NCI-H1417 (cell line): ENCODE measurements at regions not wholly inside any gene's neighbourhood (a gene's known extent, or its start where the extent isn't known, plus 50 kb on each side); places are given as distances from the start of the nearest gene placed in this dataset.

Experiments
- DNase-seq, 3 experiments: peaks; one replicate each; lab custom pipeline; 2025; lab: John Stamatoyannopoulos, UW

DNA sequence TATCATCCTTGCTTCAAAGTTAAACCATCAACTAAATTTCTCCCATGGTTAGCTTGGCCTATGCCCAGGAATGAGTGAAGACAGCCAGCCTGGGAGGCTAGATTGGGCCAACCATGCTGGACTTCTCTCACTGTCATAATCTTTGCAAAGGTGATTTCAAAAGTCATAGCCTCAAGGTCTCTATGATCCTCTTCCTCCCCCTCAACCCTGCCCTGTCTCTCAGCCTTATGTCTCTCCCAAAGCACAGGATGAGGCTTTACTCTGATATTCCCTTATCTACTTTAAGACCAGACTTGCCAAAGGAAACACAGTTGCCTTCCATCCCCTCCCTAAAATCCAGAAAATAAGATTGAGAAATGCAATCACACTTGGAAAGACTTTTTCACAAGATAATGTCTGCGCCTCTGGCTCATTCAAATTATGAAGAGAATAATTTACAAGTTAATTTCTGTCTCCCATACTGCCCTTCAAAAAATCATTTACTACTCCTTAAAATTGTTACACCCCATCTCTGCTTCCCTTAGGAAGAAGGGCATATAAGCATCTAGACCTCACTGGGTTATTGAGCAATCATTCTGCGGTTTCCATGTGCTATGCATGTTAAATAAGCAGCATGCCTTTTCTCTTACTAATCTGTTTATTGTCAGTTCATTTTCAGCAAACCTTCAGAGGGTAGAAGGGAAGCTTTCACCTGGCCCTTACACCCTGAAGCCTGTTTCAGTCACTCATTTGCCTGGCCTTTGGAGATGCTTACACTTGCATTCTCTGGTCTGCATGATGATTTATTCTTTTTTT lies 113.8 kb upstream of the ANKRD55 start:
- DNase-seq, result no peak

DNA sequence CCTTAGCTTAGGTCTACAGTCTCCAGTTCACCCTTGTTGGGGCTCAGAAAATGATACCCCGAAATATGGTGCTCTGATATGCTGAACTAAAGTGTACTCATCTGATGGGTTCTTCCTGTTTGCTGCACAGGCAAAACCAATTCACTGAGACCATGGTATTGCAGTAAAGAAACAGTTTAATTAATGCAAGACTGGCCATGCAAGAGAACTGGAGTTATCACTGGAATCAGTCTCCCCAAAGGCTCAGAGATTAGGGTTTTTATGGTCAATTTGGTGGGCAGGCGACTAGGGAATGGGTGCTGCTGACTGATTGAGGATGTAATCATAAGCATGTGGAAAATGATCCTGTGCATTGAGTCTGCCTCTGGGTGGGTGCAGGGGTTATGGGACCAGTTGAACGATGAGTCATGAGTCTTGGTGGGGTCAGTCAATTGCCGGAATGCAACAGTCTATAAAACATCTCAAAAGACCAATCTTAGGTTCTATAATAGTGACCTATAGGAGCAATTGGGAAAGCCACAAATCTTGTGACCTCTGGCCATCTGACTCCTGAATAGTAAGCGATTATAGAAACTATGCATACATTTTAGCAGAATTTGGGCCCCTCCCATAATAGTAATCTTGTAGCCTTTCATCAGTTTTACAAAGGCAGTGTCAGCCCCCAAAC lies 113.0 kb upstream of the ANKRD55 start:
- no peak for DNase-seq

DNA sequence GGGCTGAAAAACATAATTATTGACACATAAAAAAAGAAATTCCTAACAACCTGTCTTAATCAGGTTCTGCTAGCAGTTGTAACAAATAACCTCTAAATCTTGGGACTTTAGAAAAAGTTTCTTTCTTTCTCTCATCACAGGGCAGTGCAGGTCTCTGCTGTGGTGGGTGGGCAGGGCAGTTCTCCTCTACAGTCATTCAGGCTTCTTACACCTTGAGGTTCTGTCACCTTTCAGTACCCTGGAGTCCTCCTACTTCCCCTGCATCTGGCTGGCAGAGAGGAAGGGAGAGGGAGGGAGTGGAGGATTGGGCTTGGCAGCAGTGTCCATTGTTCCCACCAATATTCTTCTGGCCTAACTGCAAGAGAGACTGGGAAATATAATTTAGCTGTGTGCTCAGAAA lies 112.2 kb upstream of the ANKRD55 start:
- DNase-seq, result no peak

DNA sequence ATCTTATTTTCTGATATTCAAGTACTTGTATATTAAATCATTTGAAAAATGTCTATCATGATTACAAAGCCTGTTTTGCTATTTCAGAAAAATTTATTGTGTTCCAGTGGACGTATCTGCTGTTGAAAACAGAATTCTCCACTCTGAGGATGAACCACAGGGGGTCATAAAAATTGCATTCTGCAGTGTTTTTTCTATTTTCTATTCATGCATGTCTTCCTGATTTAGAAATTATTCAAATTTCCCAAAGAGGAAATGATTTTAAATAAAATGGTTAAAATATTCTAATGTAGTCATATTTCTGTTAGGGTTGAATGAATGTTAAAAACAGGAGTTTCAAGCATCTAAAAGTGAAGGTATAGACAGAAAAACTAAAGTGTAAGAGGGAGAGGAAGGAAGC lies 111.5 kb upstream of the ANKRD55 start:
- no peak for DNase-seq

DNA sequence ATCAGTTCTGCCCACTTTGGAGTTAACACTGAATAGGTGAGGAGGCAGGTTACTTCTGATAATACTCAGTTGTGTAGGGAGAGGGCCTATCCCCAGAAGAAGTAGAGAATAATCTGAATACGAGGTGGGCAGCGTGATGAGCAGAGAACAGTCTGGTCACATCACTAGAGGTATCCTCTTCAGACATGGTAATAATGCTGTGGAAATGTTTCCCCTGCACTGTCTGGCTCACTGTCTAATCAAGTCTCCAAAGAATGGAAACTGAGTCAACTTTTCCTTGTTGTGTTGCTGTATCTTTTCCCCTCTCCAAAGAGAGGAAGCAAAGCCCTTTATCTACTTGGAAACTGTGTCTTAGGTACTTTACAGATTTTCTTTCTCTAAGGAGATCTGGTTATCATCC lies 110.9 kb upstream of the ANKRD55 start:
- DNase-seq, result no peak

DNA sequence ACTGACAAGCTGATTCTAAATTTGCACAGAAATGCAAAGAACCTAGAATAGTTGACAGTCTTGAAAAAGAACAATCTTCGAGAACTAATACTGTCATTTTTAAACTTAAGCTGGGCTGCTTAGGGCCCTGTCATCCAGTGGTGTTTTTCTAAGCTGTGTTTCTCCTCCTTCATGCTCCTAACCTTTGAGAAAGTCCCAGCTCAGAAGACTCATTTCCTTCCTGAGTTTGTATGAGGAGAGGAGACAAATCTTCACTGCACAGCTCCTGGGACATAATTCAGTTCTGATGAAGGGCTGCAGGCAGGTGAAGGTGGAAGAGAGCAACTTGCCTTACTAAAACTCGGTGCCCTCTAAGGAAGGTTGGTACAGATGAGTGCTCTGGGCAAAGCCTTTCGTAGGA lies 109.5 kb upstream of the ANKRD55 start:
- no peak for DNase-seq

DNA sequence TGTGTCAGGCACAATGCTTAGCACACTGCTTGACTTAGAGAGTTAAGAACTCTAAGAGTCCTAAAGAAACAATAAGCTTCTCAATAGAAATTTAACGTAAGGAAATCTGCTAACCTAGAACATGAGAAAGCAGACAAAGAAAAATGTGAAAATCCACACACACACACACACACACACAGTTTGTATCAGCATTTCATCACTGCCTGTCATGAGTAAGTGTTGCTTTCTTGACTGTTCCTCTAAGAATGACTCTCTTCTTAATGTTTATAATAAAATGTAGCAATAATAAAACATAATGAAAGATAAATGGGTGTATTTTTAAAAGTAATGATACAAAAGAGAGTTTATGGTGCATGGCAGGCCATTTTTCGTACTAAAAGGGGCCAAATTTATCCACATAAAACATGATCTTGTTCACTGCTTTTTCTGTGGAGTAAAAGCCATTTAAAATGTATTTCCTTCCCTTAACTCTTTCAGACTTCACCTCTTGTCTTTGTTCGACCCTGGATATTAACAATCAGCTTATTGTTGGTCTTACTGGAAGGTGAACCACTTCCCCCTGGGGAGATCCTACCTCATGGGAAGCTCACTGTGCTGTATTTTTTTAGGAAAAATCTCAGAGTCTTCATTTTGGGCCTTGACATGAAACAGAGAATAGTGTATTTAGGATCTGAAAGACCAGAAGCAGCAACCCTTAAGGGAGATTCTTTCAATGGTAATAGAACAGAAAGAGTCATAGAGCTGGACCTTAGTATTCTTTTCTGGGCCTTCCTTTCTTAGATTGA lies 107.3 kb upstream of the ANKRD55 start:
- DNase-seq, result no peak

DNA sequence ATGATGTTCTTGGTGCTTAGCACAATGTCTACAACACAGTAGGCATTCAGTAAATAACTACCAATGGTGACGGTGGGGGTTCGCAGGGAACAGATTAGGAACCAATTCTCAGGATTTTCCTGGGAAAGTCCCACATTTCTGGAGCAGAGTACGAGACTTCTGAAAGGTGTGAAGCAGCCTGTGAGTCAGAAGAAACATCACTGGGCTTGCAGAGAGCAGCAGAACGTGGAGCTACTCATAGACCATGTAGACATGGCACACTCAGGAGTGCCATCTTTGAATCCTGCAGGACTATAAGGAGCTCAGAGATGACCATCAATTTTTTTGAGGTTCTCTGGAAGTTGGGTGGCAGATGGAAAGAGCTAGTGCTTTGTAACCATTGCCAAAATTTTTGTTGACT lies 106.6 kb upstream of the ANKRD55 start:
- DNase-seq, result no peak

DNA sequence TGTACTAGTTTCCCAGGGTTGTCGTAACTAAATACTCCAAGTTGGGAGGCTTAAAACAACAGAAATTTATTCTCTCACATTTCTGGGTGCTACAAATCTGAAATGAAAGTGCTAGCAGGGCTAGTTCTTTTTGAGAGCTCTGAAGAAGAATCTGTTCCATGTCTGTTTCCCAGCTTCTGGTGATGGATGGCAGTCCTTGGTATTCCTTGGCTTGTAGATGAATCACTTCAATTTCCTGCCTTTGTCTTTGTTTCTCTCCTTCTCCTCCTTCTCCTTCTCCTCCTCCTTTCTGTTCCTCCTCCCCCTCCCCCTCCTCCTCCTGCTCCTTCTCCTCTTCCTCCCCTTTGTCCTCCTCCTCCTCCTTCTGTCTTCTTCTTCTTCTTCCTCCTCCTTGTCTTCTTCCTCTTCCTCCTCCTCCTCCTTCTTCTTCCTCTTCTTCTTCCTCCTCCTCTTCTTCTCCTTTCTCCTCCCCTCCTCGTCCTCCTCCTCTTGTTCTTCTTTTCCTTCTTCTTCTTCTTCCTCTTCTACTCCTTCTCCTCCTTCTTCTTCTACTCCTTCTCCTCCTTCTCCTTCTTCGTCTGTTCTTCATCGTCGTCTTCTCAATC lies 104.7 kb upstream of the ANKRD55 start:
- no peak for DNase-seq

DNA sequence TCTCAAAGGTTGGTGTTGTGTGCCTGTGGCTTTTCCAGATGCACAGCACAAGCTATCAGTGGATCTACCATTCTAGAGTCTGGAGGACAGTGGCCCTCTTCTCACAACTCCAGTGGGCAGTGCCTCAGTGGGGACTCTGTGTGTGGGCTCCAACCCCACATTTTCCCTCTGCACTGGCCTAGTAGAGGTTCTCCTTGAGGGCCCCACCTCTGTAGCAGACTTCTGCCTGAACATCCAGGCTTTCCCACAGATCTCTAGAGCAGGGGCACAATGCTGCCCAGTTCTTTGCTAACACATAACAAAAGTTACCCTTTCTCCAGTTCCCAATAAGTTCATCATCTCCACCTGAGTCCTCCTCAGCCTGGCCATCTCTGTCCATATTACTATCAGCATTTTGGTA lies 102.1 kb upstream of the ANKRD55 start:
- no peak for DNase-seq

DNA sequence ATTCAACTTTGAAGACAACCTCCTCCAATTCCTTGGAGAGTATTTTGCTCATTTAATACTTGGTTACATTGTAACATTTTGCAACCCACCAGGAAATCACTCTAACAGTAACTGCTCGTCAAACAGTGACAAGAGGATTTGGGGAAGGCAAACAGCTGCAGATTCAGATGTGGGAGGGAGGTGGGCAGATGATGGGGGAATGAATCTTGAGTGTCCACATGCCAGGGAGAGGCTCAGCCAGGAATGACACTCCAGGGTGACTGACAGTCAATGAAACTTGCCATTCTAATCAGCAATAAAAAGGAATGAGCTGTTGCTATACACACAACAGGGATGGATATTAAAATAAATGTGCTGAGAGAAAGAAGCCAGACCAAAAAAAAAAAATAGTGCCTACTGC lies 97.7 kb upstream of the ANKRD55 start:
- peak in 2 of 3 experiments; percentile 12 for DNase-seq

DNA sequence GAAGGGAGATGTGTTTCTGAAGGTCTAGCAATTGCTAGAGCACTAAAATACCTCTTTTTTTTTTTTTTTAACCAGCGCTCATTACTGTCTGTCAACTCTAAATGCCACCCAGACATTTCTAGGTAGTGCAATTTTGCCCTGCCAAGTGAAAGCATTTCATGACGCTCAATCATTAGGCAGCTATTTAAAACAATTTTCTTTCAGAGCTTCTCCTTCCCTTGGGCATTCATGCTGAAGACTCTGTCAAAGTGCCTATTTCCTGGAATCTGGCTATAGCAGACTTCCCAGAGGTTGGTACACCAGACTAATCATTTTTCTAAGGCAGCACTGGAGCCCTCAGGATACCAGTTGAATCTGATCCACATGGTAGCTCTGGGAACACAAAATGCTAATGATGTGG lies 97.0 kb upstream of the ANKRD55 start:
- peak in 1 of 3 experiments; percentile 2 for DNase-seq

DNA sequence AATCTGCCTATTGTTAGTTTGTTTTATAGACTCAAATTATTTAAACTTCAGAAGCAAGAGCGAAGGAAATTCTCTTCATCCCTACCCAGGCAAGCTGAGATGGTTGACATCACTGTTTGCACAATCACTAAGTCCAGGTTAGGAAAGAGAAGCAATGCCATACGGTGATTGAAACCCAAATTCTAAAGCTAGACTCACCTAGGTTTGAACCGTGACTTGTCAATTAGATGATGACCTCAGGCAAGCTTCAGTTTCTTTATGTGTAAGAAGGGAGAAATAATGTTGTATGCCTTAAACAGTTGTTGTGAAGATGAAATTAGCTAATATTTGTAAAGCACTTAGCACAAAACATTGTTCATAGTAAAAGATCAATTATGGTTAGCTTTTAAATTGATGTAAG lies 96.5 kb upstream of the ANKRD55 start:
- DNase-seq, result no peak

DNA sequence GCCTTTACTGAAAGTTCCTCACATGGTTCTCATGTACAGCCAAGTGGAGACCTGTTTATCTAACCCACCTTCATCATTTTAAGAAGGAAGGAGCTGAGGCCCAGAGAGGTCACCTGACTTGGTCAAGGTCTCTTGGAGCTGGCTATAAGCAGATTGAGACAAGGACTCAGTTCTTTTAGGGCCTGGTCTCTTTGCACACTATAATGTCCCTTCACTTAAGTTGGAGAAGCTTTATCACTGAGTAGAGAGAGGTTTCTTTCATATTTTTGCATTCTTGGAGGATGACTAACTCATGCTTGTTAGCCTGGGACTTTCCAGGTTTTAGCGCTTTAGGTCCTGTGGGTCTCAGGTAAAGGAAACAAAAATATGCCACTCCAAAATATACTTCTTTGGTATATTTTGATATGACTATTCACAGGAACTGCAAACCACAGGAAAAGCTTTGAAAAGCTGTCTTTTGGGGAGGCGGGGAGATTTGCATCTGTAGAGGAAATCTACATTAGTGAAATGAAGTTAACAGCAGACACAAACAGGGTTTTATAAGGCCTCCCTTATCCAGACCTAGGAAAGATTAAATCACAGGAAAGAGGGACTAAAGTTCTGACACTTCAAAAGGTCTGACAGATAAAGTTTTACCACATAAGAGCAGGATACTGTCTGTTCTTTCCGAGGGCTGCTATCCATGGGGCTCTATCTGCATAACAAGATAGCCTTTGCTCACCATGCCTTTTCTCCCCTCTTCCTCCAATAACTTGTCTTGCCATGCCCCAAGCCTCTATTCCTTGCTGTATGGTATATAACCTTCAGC lies 95.8 kb upstream of the ANKRD55 start:
- no peak for DNase-seq

DNA sequence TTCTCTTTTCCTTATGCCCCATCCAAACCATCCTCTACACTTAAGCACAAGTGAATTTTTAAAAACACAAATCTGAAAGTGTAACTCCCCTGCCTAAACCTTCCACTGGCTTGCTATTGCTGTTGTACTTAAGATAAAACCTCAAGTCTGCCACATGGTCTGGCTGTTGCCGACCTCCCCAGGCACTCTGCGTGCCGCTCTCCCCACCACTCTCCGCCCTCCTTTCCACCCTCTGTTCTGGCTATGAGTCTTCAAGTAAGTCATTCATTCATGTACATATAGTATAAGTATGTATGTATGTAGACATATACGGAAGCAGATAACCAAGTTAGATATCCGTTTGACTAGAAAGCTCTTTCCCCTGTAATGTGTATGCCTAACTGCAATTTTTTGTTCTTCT lies 94.7 kb upstream of the ANKRD55 start:
- DNase-seq, result no peak

DNA sequence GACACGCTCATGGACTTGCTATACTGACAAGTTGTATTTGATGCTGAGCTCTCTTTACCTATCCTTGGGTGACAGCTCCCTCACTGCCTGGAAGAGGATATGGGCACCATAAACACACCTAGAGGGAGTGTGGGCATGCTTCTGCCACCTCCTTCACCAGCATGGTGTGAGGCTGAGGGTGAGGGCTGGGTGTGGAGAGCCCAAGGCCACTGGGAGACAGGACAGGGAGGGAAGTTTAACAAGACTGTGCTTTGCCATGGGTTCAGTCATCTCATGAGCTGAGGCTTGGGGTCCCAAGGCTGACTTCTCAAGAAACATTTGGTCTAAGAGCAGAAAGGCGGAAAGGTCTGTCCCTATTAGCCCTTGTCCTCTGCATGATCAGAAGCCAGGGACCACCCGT lies 93.6 kb upstream of the ANKRD55 start:
- no peak for DNase-seq

DNA sequence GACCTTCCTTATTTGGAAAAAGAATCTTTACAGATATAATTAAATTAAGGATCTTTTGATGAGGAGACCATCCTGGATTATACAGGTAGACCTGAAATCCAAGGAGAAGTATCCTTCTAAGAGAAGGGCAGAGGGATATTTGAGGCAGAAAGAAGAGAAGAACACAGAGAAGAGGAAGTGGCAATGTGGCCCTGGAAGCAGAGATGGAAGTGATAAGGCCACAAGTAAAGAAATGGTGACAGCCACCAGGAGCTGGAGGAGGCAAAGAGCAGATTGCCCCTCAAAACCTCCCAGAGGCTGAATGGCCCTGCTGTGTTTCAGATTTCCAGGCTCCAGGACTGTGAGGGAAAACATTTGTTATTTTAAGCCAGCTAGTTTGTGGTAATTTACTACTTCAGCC lies 93.0 kb upstream of the ANKRD55 start:
- no peak for DNase-seq

DNA sequence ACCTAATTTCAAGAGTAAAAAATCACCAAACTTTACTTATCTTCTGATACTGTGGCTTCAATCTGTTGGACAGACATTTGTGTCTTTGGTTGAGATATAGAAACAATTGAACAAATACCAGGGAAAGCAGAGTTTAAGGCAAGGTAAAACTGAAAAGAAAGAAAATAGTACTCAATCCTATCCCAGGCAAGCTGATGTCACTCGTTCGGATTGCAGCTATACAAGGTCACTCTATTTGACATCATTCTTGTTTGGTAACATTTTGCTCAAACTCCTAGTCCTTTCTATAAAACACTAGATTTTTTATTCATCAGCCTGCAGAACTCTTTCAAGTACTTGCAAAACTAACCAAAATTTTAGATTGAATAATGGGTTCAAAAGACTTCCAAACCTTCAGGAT lies 91.9 kb upstream of the ANKRD55 start:
- DNase-seq, result no peak

DNA sequence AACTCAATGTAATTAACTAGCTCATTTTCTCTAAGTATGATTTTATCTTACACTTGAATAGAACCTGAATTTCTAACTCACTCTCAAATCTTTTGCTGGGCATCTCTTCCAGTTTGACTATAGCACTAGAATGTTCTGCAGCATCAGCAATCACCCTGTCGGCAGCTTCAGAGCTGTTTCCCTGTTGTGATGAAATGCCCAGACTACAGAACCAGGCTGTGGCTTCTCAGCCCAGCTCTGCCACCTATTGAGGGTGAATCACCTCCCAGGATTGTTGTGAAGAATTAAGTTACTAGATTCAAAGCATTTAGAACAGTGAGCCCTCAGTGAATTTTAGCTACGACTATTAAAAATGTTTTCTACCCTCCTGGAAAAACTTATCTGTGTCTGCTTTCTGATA lies 90.4 kb upstream of the ANKRD55 start:
- DNase-seq, result no peak

DNA sequence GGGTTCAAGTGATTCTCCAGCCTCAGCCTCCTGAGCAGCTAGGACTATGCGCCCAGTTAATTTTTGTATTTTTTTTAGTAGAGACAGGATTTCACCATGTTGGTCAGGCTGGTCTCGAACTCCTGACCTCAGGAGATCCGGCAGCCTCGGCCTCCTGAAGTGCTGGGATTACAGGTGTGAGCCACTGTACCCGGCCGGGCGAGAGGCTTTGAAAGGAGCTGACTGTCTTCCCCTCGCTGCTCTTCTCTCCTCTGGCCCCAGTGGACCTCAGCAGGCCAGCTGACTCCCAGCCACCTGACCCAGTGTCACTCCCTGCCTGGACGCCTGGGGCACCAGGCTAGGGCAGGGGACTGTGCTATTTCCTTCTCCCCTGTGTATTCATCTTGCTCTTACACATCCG lies 89.5 kb upstream of the ANKRD55 start:
- DNase-seq, result no peak

DNA sequence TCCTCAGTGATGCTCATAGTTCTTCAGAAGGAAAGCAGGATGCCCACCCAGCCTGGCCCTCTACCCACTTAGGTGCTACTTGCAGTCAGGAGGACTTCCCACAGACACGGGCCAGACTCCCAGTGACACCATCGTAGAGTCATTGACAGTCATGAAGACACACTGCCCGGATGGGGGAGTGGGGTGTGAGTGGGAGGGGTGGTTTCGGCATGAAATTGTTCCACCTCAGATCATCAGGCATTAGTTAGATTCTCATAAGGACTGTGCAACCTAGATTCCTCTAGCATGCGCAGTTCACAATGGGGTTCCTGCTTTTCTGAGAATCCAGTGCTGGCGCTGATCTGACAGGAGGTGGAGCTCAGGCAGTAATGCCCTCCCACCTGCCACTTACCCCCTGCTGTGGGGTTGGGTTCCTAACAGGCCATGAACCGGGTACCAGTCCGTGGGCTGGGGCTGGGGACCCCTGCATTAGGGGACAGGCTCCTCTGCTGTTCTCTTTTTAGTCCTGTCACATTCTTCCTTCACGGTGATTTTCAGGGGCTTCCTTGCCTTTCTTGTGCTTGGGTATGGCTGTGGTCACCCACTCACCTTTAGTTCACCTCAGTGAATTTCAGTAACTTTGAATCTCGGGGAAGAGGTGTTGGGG lies 88.2 kb upstream of the ANKRD55 start:
- DNase-seq, result no peak
